Fibroblast of lung (primary cell): ENCODE measurements at regions not wholly inside any gene's neighbourhood (a gene's known extent, or its start where the extent isn't known, plus 50 kb on each side); places are given as distances from the start of the nearest gene placed in this dataset.

Source experiments
- CTCF ChIP-seq, 2 donors: IDR thresholded peaks in 1 of 2; conservative IDR thresholded peaks in 1 of 2; 1 replicate in 1 of 2; 2 replicates in 1 of 2; pipeline ENCODE4 v1.5.1; 2011 to 2012; ENCODE audit warnings: low read length in 2 of 2, control low read depth in 1 of 2, inconsistent platforms in 1 of 2, low read depth in 1 of 2, mild to moderate bottlenecking in 1 of 2
- EZH2 ChIP-seq: IDR thresholded peaks from 2 replicates; pipeline ENCODE4 v1.5.1; 2012; ENCODE audit warnings: low read length, control low read depth, mild to moderate bottlenecking; ENCODE audit errors: missing control alignments

- TF ChIP-seq CTCF (conservative IDR thresholded peaks at IDR 0.05 in 1 of 2, IDR thresholded peaks at IDR 0.05 in 1 of 2; ENCODE audit: low read depth in 1 of 2, low read length in 2 of 2) (no peak), EZH2 (no peak)
These were observed 252.1 kb upstream of the NAV3 start for GRCh38 chr12:77578466-77579220.
